Neural cell (in vitro differentiated cells): ENCODE measurements at regions not wholly inside any gene's neighbourhood (a gene's known extent, or its start where the extent isn't known, plus 50 kb on each side); places are given as distances from the start of the nearest gene placed in this dataset.

ENCODE experiments used
- H2AFZ ChIP-seq: fragments of 200-600, 300-800 bp; sonication (generic), shearing (Covaris generic); 2 replicates; pipeline ENCODE4 v1.6.0; 2014; ENCODE audit warnings: low read depth, mild to moderate bottlenecking, antibody characterized with exemption, low read length, moderate library complexity
- H3F3A ChIP-seq: fragments of 200-600 bp; shearing (Covaris generic); 2 replicates; pipeline ENCODE4 v1.6.1; 2016; ENCODE audit warnings: mild to moderate bottlenecking, moderate library complexity, mixed read lengths, antibody characterized with exemption, low read length; ENCODE audit not compliant: insufficient read depth, poor library complexity, severe bottlenecking
- H3K27ac ChIP-seq: fragments of 200-600, 300-800 bp; sonication (generic), shearing (Covaris generic); 2 replicates; pipeline ENCODE4 v1.5.1; 2014; ENCODE audit warnings: mild to moderate bottlenecking, low read length, moderate library complexity
- H3K27me3 ChIP-seq: fragments of 300-800, 200-600 bp; sonication (generic), shearing (Covaris generic); 2 replicates; pipeline ENCODE4 v1.6.0; 2014; ENCODE audit warnings: mild to moderate bottlenecking, low read depth, low read length, moderate library complexity; ENCODE audit not compliant: insufficient read depth
- H3K36me3 ChIP-seq: fragments of 300-800, 200-600 bp; sonication (generic), shearing (Covaris generic); 2 replicates; pipeline ENCODE4 v1.5.1; 2014; ENCODE audit warnings: mild to moderate bottlenecking, antibody characterized with exemption, low read length, moderate library complexity; ENCODE audit not compliant: insufficient read depth
- H3K4me2 ChIP-seq: fragments of 300-800, 200-600 bp; sonication (generic), shearing (Covaris generic); 2 replicates; pipeline ENCODE4 v1.6.0; 2014; ENCODE audit warnings: mild to moderate bottlenecking, low read length
- H3K4me3 ChIP-seq: fragments of 300-800, 200-600 bp; sonication (generic), shearing (Covaris generic); 2 replicates; pipeline ENCODE4 v1.5.1; 2014; ENCODE audit warnings: mild to moderate bottlenecking, low read length, moderate library complexity
- H3K79me2 ChIP-seq: fragments of 200-600 bp; shearing (Covaris generic); replicated peaks from 2 replicates; pipeline ENCODE4 v1.6.0; 2014; ENCODE audit warnings: mild to moderate bottlenecking, low read length, moderate library complexity; ENCODE audit not compliant: insufficient read depth
- H3K9ac ChIP-seq: fragments of 300-800, 200-600 bp; sonication (generic), shearing (Covaris generic); 2 replicates; pipeline ENCODE4 v1.6.1; 2016; ENCODE audit warnings: mild to moderate bottlenecking, low read length, mixed read lengths
- H3K9me2 ChIP-seq: fragments of 200-600 bp; shearing (Covaris generic); 2 replicates; pipeline ENCODE4 v1.6.1; 2016; ENCODE audit warnings: mild to moderate bottlenecking, low read length, mixed read lengths; ENCODE audit not compliant: insufficient read depth
- H3K9me3 ChIP-seq: fragments of 200-600, 300-800 bp; sonication (generic), shearing (Covaris generic); 2 replicates; pipeline ENCODE4 v1.6.1; 2016; ENCODE audit warnings: mild to moderate bottlenecking, mixed run types, low read length, moderate library complexity, mixed read lengths
- H4K20me1 ChIP-seq: fragments of 200-600 bp; shearing (Covaris generic); 2 replicates; pipeline ENCODE4 v1.6.1; 2016; ENCODE audit warnings: mild to moderate bottlenecking, mixed run types; ENCODE audit not compliant: insufficient read depth
- EP300 ChIP-seq: fragments of 450-650 bp; conservative IDR thresholded peaks from 2 replicates; pipeline ENCODE4 v1.6.1; 2014; ENCODE audit warnings: antibody characterized with exemption, mild to moderate bottlenecking, moderate library complexity; ENCODE audit not compliant: poor library complexity, severe bottlenecking
- EZH2 ChIP-seq: fragments of 200-600, 300-800 bp; shearing (Covaris generic), sonication (generic); IDR thresholded peaks from 2 replicates; pipeline ENCODE4 v1.6.1; 2014; ENCODE audit warnings: antibody characterized with exemption, low read length, borderline replicate concordance, mild to moderate bottlenecking; ENCODE audit not compliant: insufficient read depth, poor library complexity, severe bottlenecking
- MXI1 ChIP-seq: fragments of 450-650 bp; conservative IDR thresholded peaks from 2 replicates; pipeline ENCODE4 v1.6.1; 2014; ENCODE audit warnings: antibody characterized with exemption, mild to moderate bottlenecking; ENCODE audit not compliant: poor library complexity, severe bottlenecking
- POLR2AphosphoS5 ChIP-seq: IDR thresholded peaks from 2 replicates; pipeline ENCODE4 v1.6.1; 2012
- RAD21 ChIP-seq: fragments of 450-650 bp; conservative IDR thresholded peaks from 2 replicates; pipeline ENCODE4 v1.6.1; 2014; ENCODE audit warnings: antibody characterized with exemption, mild to moderate bottlenecking, moderate library complexity
- SMC3 ChIP-seq: fragments of 450-650 bp; conservative IDR thresholded peaks from 2 replicates; pipeline ENCODE4 v1.6.1; 2014; ENCODE audit warnings: antibody characterized with exemption, mild to moderate bottlenecking, moderate library complexity; ENCODE audit not compliant: poor library complexity
- TAF1 ChIP-seq: IDR thresholded peaks from 2 replicates; pipeline ENCODE4 v1.6.1; 2012; ENCODE audit warnings: low read depth
- TF ChIP-seq, protein P1 (sequence below): fragments of 450-650 bp; IDR thresholded peaks from 2 replicates; pipeline ENCODE4 v1.5.1; 2014; ENCODE audit warnings: antibody characterized with exemption, mild to moderate bottlenecking, moderate library complexity; ENCODE audit not compliant: poor library complexity, severe bottlenecking
- TF ChIP-seq, protein P2 (sequence below): IDR thresholded peaks from 2 replicates; pipeline ENCODE4 v1.6.1; 2012; ENCODE audit warnings: borderline replicate concordance

DNA sequence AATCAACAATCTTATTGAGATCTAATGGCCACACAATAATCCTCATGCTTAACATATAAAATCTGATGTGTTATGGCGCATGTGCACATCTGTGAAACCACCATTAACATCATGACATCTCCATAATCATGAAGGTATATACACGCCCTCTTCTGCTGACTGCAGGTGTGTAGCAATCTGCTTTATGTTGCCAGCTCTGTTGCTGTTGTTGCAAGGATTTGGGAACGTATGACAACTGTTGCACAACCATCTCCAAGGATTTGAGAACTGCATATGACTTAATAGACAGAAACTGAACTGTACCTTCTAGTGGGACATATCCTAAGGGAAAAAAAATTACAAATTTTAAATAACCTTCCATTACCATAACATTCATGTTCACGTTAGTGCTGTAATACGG lies 243.5 kb upstream of the HSFY2 start:
- no peaks in the 10 kb centered on the region for H3K79me2 ChIP-seq
- no peak for TF ChIP-seq SMC3
- no peak for TF ChIP-seq EP300
- TF ChIP-seq RAD21: no peak
- TF ChIP-seq, protein P1, sequence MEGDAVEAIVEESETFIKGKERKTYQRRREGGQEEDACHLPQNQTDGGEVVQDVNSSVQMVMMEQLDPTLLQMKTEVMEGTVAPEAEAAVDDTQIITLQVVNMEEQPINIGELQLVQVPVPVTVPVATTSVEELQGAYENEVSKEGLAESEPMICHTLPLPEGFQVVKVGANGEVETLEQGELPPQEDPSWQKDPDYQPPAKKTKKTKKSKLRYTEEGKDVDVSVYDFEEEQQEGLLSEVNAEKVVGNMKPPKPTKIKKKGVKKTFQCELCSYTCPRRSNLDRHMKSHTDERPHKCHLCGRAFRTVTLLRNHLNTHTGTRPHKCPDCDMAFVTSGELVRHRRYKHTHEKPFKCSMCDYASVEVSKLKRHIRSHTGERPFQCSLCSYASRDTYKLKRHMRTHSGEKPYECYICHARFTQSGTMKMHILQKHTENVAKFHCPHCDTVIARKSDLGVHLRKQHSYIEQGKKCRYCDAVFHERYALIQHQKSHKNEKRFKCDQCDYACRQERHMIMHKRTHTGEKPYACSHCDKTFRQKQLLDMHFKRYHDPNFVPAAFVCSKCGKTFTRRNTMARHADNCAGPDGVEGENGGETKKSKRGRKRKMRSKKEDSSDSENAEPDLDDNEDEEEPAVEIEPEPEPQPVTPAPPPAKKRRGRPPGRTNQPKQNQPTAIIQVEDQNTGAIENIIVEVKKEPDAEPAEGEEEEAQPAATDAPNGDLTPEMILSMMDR: no peak
- no peak for TF ChIP-seq MXI1
- TF ChIP-seq EZH2: no peak
- TF ChIP-seq, protein P2, sequence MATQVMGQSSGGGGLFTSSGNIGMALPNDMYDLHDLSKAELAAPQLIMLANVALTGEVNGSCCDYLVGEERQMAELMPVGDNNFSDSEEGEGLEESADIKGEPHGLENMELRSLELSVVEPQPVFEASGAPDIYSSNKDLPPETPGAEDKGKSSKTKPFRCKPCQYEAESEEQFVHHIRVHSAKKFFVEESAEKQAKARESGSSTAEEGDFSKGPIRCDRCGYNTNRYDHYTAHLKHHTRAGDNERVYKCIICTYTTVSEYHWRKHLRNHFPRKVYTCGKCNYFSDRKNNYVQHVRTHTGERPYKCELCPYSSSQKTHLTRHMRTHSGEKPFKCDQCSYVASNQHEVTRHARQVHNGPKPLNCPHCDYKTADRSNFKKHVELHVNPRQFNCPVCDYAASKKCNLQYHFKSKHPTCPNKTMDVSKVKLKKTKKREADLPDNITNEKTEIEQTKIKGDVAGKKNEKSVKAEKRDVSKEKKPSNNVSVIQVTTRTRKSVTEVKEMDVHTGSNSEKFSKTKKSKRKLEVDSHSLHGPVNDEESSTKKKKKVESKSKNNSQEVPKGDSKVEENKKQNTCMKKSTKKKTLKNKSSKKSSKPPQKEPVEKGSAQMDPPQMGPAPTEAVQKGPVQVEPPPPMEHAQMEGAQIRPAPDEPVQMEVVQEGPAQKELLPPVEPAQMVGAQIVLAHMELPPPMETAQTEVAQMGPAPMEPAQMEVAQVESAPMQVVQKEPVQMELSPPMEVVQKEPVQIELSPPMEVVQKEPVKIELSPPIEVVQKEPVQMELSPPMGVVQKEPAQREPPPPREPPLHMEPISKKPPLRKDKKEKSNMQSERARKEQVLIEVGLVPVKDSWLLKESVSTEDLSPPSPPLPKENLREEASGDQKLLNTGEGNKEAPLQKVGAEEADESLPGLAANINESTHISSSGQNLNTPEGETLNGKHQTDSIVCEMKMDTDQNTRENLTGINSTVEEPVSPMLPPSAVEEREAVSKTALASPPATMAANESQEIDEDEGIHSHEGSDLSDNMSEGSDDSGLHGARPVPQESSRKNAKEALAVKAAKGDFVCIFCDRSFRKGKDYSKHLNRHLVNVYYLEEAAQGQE: no peak
- TF ChIP-seq TAF1: no peak
- TF ChIP-seq POLR2AphosphoS5: no peak
- H2AFZ ChIP-seq: no peak overlapping the region
- no peaks in the 10 kb centered on the region for H4K20me1 ChIP-seq
- H3F3A ChIP-seq: no peaks in the 10 kb centered on the region
- H3K9ac ChIP-seq: no peak overlapping the region
- H3K36me3 ChIP-seq: no peaks in the 10 kb centered on the region
- H3K4me2 ChIP-seq: no peak overlapping the region
- H3K27me3 ChIP-seq: no peaks in the 10 kb centered on the region
- no peak overlapping the region for H3K27ac ChIP-seq
- no peaks in the 10 kb centered on the region for H3K9me2 ChIP-seq
- H3K9me3 ChIP-seq: no peaks in the 10 kb centered on the region
- no peak overlapping the region for H3K4me3 ChIP-seq

DNA sequence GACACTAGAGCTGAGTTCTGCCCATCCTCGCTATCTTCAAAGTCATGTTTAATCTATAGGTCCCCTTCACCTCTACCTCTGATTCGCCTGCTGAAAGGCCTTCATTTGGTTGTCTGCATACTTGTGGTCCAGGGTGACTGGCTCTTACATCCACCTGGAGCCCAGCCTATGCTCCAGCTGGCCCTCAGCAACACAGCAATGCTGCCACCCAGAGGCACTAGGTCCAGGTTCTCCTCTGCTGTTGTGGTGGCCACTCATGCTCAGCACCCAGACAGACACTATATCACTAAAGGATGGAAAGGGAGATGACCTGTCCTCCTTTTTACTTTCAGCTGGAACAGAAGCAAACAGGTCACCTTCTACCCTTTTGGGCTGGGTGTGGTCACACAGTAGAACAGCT lies 242.3 kb upstream of the HSFY2 start:
- no peak overlapping the region for H3K4me3 ChIP-seq
- TF ChIP-seq POLR2AphosphoS5: no peak
- no peak for TF ChIP-seq RAD21
- TF ChIP-seq, protein P1: no peak
- TF ChIP-seq, protein P2: no peak
- TF ChIP-seq MXI1: no peak
- TF ChIP-seq SMC3: no peak
- no peak for TF ChIP-seq EP300
- TF ChIP-seq TAF1: no peak
- no peak for TF ChIP-seq EZH2
- H3K9ac ChIP-seq: no peak overlapping the region
- H3K9me3 ChIP-seq: no peaks in the 10 kb centered on the region
- H3K9me2 ChIP-seq: no peaks in the 10 kb centered on the region
- H3K27me3 ChIP-seq: no peaks in the 10 kb centered on the region
- no peak overlapping the region for H3K4me2 ChIP-seq
- no peak overlapping the region for H2AFZ ChIP-seq
- H3F3A ChIP-seq: no peaks in the 10 kb centered on the region
- H3K79me2 ChIP-seq: no peaks in the 10 kb centered on the region
- no peak overlapping the region for H3K27ac ChIP-seq
- no peaks in the 10 kb centered on the region for H3K36me3 ChIP-seq
- no peaks in the 10 kb centered on the region for H4K20me1 ChIP-seq
